ENCODE measurements at regions not wholly inside any gene's neighbourhood (a gene's known extent, or its start where the extent isn't known, plus 50 kb on each side); places are given as distances from the start of the nearest gene placed in this dataset.
"Not testable (repeated sequence)": the region's sequence is repeated elsewhere in the genome, so short reads cannot be mapped to it uniquely, and the experiment has no call there.

DNA sequence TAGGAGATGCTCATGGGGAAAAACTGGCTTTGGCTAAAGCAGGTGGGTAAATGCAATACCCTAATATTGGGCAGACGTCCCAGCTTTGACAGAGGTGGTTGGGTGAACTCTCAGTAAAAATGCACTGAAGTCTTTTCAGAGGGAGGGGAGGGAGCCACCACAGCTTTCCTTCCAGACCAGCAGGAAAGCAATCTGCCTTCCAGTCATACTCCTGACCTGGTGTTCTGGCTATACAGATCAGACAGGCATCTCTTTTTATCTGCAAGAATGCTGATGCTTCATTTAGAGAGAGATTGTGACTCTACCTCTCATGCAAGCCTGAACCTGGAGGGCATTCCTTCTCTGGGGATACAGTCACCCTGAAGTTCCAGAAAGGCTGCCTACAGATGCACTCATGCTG is 52.6 kb upstream of the ICA1 start:
- DNase-seq = no peak

DNA sequence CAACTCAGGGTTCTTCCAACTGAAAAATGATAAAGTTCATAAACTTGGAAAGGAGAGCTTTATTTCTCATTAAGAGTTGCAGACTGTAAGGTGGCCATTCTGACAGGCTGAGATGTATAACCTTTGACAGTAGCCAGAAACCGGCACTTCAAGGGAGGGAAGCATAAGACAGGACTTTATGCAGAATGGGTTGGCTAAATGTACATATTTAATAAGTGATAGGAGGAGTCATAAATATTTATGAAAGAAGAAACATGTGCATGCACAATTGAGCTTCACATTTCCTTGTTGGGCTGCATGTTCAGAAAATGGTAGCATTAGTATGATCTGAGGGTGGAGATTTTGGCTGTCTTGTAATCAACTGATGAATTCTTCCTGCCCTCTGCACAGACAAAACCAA is 57.1 kb upstream of the ICA1 start:
- no peak for DNase-seq

DNA sequence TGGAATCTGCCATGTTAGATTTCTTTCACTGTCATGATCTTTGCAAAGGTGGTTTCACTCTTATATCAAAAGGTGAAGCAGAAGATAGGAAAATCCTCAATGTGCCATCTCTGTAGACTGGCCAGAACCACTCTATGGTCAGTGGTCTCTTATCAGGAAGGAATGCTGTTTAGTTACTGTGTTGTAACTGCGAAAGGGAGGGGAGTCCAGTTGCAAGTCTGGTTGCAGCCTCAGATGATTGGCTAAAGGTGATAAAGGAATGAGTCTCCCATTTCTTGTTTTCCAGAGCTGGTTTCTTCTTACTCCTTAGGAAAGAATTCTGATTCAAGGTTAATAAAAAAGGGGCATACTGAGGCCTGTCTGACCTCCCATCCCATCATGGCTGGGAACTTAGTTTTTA is 58.2 kb upstream of the ICA1 start:
- no peak for DNase-seq

DNA sequence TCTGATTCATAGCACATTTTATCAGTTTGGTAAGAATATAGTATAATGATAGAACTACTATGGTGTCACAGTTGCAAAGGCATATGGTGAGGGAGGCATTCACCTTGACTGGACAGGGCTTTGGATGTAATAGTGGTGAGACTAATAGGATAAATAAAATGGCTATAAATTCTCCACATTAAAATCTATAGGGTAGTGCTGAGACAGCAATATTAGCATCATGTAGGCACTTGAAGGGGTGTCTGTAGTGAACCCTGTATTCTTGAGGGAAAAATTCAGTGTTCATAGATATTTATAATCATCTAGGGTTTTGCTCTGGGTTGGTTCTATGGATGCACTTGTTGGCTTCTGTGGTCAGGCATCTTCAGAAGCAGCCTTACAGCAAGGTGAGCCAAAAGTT is 59.3 kb upstream of the ICA1 start:
- no peak for DNase-seq

DNA sequence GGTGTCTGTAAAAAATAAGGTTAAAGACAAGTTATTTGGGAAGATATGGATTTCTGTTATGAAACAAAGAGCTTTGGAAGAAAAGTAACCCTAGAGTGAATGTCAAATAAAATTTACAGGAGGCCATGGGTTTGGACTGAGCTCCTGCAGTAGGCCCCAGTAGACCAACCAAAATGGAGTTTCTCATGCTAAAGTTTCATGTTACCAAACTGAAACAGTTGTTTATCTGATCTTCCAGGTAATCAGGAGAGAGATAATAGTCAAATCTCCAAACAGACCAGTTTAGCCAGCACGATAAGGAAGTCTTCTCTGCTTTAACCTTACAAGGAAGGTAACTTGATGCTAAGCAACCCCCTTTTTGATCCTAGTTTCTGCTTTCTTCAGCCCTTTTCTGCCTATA is 60.7 kb upstream of the ICA1 start:
- DNase-seq = no peak

DNA sequence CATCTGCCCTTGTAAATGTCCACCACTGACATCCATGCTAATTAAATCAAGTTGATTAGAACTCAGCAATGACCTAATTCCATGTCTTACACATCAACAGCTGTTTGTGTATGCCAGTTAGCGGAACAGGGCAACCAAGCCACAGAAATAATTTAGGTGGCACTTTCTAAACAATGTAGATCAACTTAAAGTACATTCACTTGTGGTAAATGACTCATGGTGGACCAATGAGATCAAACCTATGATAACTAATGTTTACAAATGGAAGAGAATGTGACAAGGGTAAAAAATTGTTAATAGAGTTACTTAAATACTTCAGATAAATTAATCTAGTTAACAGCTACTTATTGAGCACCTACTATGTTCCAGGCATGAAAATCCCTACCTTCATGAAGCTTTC is 63.1 kb upstream of the ICA1 start:
- DNase-seq = no peak

DNA sequence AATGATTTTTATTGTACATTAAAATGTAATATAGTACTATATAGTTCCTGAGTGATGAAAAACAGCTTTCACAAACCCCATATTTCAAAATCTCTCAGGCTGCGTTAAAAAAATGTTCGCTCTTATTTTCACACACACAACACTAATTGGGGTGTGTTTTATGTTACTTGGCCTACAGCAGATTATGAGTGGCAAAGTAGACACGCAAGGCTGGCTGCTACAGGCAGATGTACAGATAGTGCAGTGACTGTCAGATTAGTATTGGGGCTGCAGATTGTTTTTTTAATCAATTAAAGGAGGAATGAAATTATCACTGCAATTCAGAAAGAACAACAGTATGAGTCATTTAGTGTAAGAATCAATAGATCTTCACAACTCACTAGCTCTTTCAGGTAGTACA is 65.2 kb upstream of the ICA1 start:
- DNase-seq = no peak

DNA sequence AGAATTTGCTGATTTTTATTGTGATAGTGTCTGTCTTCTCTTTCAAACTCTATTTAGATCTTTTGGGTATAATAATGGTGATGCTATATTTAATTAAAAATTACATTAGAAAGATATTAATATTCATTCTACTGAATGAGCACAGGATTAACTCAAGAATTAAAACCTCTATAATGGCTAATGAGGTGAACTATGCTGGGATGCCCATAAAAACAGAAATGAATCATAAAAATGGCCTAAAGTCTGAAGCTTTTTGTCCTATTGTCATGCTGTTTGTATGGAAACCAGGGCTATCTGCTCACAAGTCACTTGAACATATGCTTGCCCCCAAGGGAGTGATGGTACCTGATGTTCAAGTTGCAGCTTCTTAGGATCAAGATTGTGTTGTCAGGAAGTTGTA is 76.2 kb upstream of the ICA1 start:
- DNase-seq = no peak

DNA sequence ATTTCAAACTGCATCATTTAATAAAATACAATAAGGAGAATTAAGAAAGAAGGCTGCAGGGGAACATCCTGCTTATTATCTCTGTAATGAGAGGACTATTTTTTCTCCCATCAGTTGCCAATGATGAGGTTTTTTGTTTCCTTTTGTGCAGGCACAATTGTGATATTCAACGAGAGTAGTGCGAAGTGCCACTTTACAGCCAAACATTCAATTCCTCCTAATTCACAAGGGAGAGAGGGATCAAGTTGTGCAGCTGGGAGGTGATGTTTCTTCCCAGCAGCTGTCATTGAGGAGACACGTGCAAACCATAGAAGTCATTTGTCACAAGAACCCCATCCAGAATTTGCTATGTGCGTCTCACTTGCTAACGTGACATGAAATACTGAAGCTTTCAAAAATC is 81.6 kb upstream of the ICA1 start:
- DNase-seq = no peak

DNA sequence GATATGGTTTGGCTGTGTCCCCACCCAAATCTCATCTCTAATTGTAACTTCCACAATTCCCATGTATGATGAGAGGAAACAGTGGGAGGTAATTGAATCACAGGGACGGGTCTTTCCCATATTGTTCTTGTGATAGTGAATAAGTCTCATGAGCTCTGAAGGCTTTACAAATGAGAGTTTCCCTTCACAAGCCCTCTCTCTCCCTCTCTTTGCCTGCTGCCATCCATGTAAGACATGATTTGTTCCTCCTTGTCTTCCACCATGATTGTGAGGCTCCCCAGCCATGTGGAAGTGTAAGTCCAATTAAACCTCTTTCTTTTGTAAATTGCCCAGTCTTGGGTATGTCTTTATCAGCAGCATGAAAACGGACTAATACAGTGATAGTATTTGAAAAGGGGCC is 85.4 kb upstream of the ICA1 start:
- not testable (repeated sequence) for DNase-seq

DNA sequence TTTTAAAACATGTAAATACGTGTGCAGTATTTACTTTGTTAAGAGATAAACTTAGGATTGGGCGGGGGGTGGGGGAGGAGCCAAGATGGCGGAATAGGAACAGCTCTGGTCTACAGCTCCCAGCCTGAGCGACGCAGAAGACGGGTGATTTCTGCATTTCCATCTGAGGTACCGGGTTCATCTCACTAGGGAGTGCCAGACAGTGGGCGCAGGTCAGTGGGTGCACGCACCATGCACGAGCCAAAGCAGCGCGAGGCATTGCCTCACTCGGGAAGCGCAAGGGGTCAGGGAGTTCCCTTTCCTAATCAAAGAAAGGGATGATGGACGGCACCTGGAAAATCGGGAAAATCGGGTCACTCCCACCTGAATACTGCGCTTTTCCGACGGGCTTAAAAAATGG is 81.8 kb upstream of the NXPH1 start:
- not testable (repeated sequence) for DNase-seq

DNA sequence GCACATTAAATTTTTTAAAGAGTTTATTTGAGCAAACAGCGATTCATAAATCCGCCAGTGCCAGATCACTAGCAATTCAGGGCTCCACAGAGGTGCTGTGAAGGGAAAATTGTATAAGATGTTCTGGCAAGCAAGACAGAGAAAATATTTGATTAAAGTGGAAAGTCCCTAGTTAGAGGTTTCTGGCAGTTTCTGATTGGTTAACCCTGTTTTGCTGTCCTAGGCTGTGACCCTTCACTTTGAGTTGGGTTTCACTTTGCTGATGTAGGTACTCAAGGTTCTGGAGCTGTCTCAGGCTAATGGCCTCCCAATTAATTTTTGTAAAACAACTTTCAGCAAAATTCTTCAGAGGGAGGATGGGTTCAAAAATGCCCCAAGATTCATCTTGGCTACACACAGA is 79.4 kb upstream of the NXPH1 start:
- DNase-seq = no peak

DNA sequence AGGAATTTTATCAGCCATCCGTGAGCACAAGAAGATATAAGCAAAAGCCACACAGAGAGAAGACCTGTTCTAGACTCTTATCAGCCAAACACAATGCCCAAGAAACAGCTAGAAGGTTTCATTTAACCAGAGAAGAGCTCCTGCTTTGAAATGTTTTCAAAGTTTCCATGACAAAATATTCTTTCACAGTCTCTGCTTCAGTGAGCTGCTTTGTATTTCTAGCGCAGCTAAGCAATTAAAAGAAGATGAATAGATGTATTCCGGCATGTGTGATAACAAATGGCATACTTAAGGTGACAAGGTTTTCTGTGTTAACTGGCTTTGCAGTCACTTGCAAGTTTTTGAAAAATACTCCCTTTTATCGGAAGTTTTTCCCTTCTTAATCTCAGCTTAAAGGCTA is 78.9 kb upstream of the NXPH1 start:
- no peak for DNase-seq

DNA sequence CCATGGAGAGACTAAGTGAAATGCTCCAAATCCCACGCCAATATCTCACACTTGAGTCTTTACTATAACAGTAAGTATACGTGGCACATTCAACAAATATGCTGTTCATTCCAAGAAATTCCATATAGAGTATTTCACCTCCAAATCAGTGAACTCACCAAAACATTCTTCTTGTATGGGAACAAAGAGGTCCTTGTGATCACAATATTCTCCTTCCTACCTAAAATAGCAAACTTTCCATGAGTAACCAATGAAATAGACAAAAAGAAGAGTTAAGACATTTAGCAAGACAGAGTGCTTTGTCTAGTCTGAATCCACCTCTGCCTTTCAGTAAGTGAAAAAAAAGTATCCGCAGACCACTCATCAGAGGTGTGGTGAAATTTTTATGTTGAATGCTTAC is 77.3 kb upstream of the NXPH1 start:
- no peak for DNase-seq

DNA sequence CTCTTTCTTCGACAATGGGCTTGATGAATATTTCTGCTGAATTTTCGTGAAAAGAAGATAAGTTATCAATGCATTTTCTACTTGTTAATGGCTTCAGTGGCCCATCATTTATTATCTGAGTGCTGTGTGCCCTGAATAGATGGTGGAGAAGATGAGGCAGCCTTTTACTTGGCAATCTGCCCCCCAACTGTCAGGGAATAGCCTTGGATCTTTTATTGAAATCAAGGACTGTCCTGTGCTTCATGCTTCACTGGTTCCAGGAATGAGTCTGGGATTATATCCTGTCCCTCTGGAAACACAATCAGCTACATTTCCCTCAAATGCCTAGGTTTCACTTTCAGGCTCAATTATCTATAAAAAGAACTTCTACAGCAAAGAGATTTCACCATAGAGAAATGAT is 75.9 kb upstream of the NXPH1 start:
- no peak for DNase-seq

DNA sequence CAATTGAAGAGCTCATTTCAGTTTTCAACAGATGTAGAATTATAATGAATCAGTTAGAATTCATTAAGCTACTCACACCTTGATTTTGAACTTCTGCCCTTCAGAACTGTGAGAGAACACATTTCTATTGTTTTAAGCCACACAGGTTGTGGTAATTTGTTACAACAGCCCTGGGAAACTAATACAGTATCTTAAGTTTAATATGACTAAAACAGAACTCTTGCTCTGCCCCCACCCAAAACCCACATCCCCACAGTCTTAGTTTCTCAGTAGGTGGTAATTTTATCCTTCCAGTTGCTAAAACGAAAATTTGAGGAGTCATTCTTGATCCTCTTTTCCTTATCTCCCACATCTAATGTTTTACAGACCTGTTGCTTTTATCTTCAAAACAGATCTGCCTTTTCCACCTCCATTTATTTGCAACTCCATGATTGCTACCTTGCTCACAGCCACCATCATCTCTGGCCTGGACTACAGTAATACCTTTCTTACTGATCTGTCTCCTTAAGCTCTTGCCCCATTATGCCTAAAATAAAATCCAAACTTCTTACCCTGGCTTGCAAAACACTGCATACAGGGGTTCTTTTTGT is 72.8 kb upstream of the NXPH1 start:
- no peak for DNase-seq

DNA sequence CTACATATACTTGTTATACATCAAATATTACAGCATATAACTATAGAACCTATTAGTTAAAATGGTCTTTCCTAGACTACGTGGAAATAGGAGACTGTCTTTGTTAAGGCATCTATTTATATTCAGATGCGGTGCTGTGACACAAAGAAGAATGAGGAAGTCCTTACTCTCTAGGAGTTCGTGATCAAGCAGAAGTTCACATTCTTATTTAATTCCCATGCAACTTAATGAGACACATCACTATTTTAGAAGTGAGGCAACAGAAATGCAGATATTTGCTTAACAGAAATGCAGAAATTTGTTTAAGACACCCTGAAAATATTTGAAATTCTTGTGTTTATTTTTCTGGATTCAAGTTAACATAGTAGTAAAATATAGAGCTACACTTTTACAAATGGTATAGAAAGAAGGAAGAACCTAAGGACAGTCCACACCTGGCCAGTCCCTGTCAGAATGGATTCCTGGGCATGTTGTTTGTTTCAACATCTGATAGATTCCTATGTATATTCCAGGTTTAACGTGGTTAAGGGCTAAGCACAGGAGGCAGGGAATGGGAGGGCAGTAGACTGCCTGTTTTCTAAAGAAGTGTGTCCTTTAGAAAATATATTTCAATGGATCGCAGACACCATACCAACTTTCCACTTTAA is 70.6 kb upstream of the NXPH1 start:
- no peak for DNase-seq

DNA sequence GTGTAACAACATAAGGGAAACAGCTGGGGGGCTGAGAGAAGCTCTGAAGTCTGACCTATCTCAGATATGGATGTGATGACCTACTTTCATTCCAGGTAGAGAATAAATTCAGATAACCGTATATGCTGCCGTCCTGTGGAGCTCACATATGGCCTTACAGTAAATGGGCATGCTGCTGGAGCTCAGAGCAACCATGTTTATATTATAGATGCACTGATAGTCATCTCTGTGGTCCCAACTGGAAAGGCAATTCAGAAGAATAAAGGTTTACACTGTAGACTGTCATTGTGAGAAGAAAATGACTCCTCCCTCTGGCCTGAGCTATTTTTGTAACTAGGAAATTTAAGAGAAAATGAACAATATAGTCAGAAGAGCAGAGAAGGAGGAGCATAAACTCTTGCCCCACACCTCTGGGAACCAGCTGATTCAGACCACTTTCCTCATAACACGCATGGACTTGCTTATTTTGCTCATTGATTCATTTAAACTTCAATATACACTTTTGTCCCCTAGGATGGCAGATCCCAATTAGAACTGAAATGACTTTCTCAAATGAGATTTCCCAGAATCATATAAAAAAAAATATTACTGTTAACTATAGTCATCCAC is 69.9 kb upstream of the NXPH1 start:
- no peak for DNase-seq

DNA sequence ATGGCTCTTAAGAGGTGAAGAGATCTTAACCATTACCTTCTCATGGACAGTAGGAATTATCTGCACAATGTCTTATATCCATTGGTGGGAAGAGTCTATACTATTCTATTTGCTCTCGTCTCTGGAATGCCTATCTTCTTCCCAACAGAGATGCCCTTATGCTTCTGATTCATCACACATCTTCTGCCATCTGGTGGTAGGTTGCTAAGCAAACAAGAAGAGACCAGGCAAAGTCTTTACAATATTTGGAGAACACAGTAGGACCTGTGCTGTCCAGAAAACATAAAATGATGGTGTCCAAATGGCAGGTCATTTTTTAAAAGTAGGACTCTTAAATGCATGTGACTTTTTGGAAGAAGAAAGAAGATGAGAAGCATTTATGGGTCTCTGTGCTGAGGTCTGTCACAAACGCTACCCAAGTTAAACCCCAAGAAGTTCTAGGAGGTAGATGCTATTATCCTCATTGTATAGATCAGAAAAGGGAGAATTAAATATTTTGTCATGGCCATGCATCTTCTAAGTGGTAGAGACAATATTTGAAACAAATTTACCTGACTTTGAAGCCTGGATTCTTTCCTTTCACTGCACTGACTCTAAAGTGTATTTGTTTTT is 67.8 kb upstream of the NXPH1 start:
- DNase-seq = peak; percentile 77

DNA sequence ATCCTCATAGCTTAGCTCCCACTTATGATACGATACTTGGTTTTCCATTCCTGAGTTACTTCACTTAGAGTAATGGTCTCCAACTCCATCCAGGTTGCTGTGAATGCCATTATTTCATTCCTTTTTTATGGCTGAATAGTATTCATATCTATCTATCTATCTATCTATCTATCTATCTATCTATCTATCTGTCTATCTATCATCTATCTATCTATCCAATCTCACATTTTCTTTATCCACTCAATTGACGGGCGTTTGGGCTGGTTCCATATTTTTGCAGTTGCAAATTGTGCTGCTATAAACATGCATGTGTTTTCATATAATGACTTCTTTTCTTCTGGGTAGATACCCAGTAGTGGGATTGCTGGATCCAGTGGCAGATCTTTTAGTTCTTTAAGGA is 65.4 kb upstream of the NXPH1 start:
- DNase-seq = not testable (repeated sequence)

DNA sequence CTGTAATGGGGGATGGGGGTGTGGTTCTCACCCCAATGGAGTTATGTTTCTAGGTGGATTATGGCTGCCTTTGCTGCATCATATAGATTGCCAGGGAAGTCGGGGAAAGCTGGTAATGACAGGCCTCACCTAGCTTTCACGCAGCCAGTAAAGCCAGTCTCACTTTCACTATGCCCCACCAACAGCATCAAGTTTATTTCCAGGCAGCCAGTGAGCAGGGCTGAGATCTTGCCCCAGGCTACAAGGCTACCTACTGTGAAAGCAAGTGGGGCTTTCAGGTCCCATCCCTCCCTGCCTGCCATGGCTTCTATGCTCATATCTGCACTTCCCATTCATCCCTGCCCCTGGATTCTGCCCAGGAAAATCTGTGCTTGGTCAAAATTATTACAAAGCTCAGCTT is 61.7 kb upstream of the NXPH1 start:
- no peak for DNase-seq

DNA sequence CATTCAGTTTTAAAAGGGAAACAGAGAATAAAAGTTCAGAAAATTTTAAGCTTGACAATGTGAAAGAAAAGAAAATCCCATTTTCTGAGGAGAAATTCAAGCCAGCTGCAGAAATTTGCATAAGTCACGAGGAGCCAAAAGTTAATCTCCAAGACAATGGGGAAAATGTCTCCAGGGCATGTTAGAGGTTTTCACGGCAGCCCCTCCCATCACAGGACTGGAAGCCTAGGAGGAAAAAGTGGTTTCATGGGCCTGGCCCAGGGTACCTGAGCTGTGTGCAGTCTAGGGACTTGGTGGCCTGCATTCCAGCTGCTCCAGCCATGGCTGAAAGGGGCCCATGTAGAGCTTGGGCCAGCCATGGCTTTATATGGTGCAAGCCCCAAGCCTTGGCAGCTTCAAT is 59.6 kb upstream of the NXPH1 start:
- DNase-seq = no peak

DNA sequence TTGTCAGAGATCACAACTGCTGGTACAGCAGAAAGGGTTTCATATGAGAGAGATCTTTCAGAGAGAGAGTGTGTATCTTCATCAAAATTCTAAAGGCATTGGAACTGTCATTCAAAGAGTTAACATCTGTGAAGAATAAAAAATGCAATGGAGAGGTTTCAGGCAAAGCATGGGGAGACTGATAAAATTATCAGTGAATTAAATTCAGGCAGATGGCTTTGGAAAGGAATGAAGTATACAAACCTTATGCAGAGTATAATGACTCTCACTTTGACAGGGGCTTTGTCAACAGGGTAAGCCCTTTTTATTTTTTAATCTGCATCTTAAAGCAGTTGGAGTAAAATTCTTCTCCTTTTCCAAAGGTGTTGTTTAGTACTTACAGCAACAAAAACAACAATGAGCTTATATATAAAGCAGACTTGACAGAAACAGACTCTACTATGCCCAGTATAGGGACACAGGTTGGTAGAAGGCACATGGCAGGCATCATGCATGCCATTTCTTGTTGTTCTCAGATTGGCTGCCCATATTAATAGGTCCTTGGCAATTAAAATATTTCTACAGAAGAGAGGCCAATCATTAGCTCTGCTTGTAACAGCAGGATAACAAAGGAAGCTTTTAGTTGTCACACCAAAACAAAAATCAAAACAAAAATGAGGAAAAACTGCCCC is 54.9 kb upstream of the NXPH1 start:
- DNase-seq = no peak

DNA sequence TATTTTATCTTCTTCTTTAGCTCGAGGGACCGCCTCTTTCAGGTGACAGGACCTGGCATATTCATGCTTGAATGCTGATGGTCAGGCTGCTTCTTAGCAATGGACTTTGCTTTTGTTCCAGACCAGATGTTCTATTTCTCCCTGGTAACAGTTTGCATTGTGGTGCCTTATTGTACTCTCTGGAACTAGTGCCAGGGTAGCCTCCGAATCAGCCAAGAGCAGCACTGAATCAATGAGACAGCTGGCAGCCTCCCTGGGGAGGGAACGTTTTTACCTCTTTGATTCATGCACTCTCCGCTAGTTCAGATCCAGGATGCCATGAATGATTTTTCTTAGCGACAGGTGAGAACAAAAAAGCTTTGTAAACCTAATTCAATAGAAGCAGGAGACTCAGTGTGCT is 54.1 kb upstream of the NXPH1 start:
- DNase-seq = no peak
